ENCODE measurements at regions not wholly inside any gene's neighbourhood (a gene's known extent, or its start where the extent isn't known, plus 50 kb on each side); places are given as distances from the start of the nearest gene placed in this dataset.

- H3K27ac ChIP-seq (ENCODE audit: extremely low read depth, low read depth, low read length): no peak overlapping the region
- intact Hi-C loops (cut with micrococcal nuclease): no loop called here
- WGBS (ENCODE audit: insufficient coverage, low coverage, missing lambda C conversion rate): 3% methylated on average over 2 of the region's 2 CpGs
- DNase-seq (ENCODE audit: extremely low read depth in 1 of 4, low spot score in 3 of 4): no peak
- H3K4me1 ChIP-seq (replicated peaks in 1 of 2; ENCODE audit: control insufficient read depth in 2 of 2, insufficient read depth in 2 of 2, low read length in 2 of 2): no peaks in the 10 kb centered on the region
- H3K9me3 ChIP-seq (replicated peaks; ENCODE audit: control insufficient read depth, insufficient read depth, low read depth, low read length): peaks cover 5% of the 10 kb centered on the region; the same call in 1 of the 2 replicates
- H3K4me3 ChIP-seq: no peak overlapping the region
- H3K36me3 ChIP-seq (ENCODE audit: control insufficient read depth, insufficient read depth, low read length): no peaks in the 10 kb centered on the region
- H3K9ac ChIP-seq (ENCODE audit: insufficient read depth in 1 of 2, low read depth in 2 of 2, low read length in 2 of 2): no peak overlapping the region
- BruUV-seq (replicated peaks): no TSS peak
- ChIA-PET CTCF (ENCODE audit: low intra/inter-chr PET ratio) (no interaction called here), POLR2A (no interaction called here)
- no peak overlapping the region for H3K4me2 ChIP-seq (ENCODE audit: insufficient read depth, low read length)
- FAIRE-seq: no peak
- H3K79me2 ChIP-seq (ENCODE audit: control insufficient read depth, insufficient read depth, low read length): no peaks in the 10 kb centered on the region
- H4K20me1 ChIP-seq (replicated peaks; ENCODE audit: control insufficient read depth, insufficient read depth, low read length): no peaks in the 10 kb centered on the region
- H3K9me1 ChIP-seq (ENCODE audit: control insufficient read depth, insufficient read depth, low read length): no peaks in the 10 kb centered on the region
- ATAC-seq: no peak
- H2AFZ ChIP-seq (ENCODE audit: low read depth, low read length): no peak overlapping the region
- no peaks in the 10 kb centered on the region for H3K27me3 ChIP-seq (ENCODE audit: control insufficient read depth in 2 of 2, insufficient read depth in 2 of 2, low read length in 2 of 2)
- in situ Hi-C loops (cut with MboI): no loop called here
- TF ChIP-seq SNRNP70 (optimal IDR thresholded peaks at IDR 0.05; ENCODE audit: low read depth, low read length) (no peak), FOXP1 (CRISPR knock-in tag; IDR thresholded peaks at IDR 0.05) (no peak), ZNF592 (IDR thresholded peaks at IDR 0.05) (no peak), HDAC1 (IDR thresholded peaks at IDR 0.05) (no peak), PHTF2 (CRISPR knock-in tag; IDR thresholded peaks at IDR 0.05) (no peak), CBFB (CRISPR knock-in tag; IDR thresholded peaks at IDR 0.05) (no peak), CBFA2T3 (IDR thresholded peaks at IDR 0.05) (no peak), SUPT5H (IDR thresholded peaks at IDR 0.05) (no peak), XRCC3 (IDR thresholded peaks at IDR 0.05) (no peak), ZNF143 (CRISPR knock-in tag; IDR thresholded peaks at IDR 0.05) (no peak), ZNF445 (CRISPR knock-in tag; IDR thresholded peaks at IDR 0.05; ENCODE audit: low read depth) (no peak), UBTF (IDR thresholded peaks at IDR 0.05; ENCODE audit: borderline replicate concordance in 1 of 2, low read depth in 2 of 2, low read length in 2 of 2) (no peak), MITF (IDR thresholded peaks at IDR 0.05) (no peak), ZNF12 (CRISPR knock-in tag; IDR thresholded peaks at IDR 0.05) (no peak), GATA2 (CRISPR knock-in tag; IDR thresholded peaks at IDR 0.05) (no peak), ZNF583 (CRISPR knock-in tag; IDR thresholded peaks at IDR 0.05) (no peak), THRB (CRISPR knock-in tag; conservative IDR thresholded peaks at IDR 0.05) (no peak)
Measured at GRCh38 chr7:115178835-115179234, 256.9 kb downstream of the MDFIC start.
